ENCODE measurements at regions not wholly inside any gene's neighbourhood (a gene's known extent, or its start where the extent isn't known, plus 50 kb on each side); places are given as distances from the start of the nearest gene placed in this dataset.

DNA sequence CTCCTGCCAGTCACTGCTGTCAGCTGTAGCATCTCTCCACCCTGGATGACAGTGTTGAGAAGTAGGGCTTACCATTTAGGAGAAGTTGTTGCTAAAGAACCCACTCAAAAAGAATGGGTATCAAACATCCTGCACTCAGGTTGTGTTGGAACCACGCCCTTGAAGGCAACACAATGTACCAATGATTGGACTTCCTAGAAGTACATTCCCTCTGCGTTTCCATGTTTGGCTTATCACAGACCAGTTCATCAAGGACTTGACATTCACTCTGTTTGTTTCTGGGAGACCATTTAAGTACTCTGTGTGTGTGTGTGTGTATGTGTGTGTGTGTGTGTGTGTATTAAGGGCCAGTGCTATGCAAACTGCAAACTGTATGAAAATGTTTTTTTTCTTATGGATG, 200.6 kb upstream of the GATB start:
- FAIRE-seq = no peak

GRCh38 chr4:151960449-151961230, 199.8 kb upstream of the GATB start:
- TF ChIP-seq PAX5 (IDR thresholded peaks at IDR 0.05; ENCODE audit: insufficient read depth, low read length, severe bottlenecking) (no peak), SPI1 (IDR thresholded peaks at IDR 0.05; ENCODE audit: low read depth, low read length) (no peak), POLR2AphosphoS5 (IDR thresholded peaks at IDR 0.05; ENCODE audit: low read depth, low read length) (no peak), TAF1 (IDR thresholded peaks at IDR 0.05; ENCODE audit: low read depth, low read length) (no peak)
- DNase-seq (ENCODE audit: insufficient read length, low spot score) (no peak), FAIRE-seq (no peak)

More for the DNA sequence above, 200.6 kb upstream of the GATB start:
- no peak for DNase-seq (ENCODE audit: insufficient read length, low spot score)
- TF ChIP-seq TAF1 (IDR thresholded peaks at IDR 0.05; ENCODE audit: low read depth, low read length) (no peak), POLR2A (IDR thresholded peaks at IDR 0.05; ENCODE audit: low read depth, low read length) (no peak)

GRCh38 chr4:151957153-151957552, 196.3 kb upstream of the GATB start:
- TF ChIP-seq TAF1 (IDR thresholded peaks at IDR 0.05; ENCODE audit: low read depth, low read length) = no peak
- no peak for TF ChIP-seq SPI1 (IDR thresholded peaks at IDR 0.05; ENCODE audit: low read depth, low read length)
- no peak for DNase-seq (ENCODE audit: insufficient read length, low spot score)
- FAIRE-seq = no peak

- DNase-seq (ENCODE audit: insufficient read length, low spot score) (no peak), FAIRE-seq (no peak)
- TF ChIP-seq POU2F2 (IDR thresholded peaks at IDR 0.05; ENCODE audit: low read depth, low read length) (no peak), POLR2AphosphoS5 (IDR thresholded peaks at IDR 0.05; ENCODE audit: low read depth, low read length) (no peak), POLR2A (IDR thresholded peaks at IDR 0.05; ENCODE audit: low read depth, low read length) (no peak), SPI1 (IDR thresholded peaks at IDR 0.05; ENCODE audit: low read depth, low read length) (no peak), TAF1 (IDR thresholded peaks at IDR 0.05; ENCODE audit: low read depth, low read length) (no peak), PAX5 (IDR thresholded peaks at IDR 0.05; ENCODE audit: insufficient read depth, low read length, severe bottlenecking) (no peak)
Observed at GRCh38 chr4:151955721-151956380, 195.0 kb upstream of the GATB start.

DNA sequence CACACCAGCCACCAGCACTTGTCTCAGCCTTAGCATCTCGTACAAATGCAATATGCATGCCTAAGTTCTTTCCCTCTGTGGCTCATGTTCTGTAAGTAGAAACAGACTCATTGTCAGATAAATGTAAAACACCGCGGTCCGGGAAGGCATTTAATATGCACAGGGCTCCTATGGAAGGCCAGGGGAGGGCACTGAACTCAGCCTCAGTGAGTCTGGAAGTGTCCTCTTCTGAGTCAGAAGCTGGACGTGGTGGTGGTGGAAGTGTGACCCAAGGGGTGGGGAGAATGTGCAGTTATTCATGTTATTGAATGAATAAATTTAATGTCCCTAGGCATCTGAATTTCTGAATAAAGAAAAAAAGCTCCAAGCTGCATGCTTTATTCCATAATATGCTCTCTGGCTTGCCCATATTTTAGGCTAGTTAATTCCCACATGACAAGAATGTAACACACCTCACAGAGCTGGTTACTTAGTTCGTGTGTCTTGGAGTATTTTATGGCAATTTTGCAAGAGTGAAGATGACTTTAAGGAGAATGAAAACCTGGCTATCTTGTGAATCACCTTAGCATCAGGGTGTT, 193.1 kb upstream of the GATB start:
- DNase-seq (ENCODE audit: insufficient read length, low spot score) (no peak), FAIRE-seq (no peak)
- no peak for TF ChIP-seq POLR2AphosphoS5 (IDR thresholded peaks at IDR 0.05; ENCODE audit: low read depth, low read length)
- no peak for TF ChIP-seq SPI1 (IDR thresholded peaks at IDR 0.05; ENCODE audit: low read depth, low read length)

- no peak for DNase-seq (ENCODE audit: insufficient read length, low spot score)
- no peak for FAIRE-seq
- TF ChIP-seq PAX5 (IDR thresholded peaks at IDR 0.05; ENCODE audit: insufficient read depth, low read length, severe bottlenecking) (no peak), POU2F2 (IDR thresholded peaks at IDR 0.05; ENCODE audit: low read depth, low read length) (no peak), POLR2AphosphoS5 (IDR thresholded peaks at IDR 0.05; ENCODE audit: low read depth, low read length) (no peak), TAF1 (IDR thresholded peaks at IDR 0.05; ENCODE audit: low read depth, low read length) (no peak), POLR2A (IDR thresholded peaks at IDR 0.05; ENCODE audit: low read depth, low read length) (no peak), SPI1 (IDR thresholded peaks at IDR 0.05; ENCODE audit: low read depth, low read length) (no peak)
Observed at GRCh38 chr4:151953312-151953711, 192.5 kb upstream of the GATB start.

DNA sequence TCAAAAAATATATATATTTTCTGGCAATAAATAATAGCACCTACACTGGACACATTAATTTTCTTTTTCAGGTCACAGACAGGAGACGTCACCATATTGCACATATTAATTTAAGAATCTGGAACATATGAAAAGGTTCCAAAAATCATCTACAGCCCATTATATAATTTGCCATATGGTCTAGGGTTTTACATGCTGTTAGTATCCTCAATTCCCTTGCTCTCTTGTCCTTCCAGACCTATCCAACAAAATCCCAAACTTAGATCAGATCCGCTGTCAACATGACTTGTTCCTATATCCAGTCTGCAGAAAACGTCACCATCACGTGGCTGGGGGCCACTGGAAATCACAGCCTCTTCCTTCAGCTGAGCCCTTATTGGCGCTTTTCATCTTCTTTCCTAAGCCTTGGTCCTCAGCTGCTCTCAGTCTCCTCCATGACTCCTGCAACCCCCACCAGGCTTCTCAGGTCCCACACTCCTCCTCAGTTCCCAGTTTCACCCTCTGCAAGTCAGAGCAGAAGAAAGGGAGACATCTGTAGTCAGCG, 192.0 kb upstream of the GATB start:
- TF ChIP-seq POLR2AphosphoS5 (IDR thresholded peaks at IDR 0.05; ENCODE audit: low read depth, low read length) = no peak
- no peak for TF ChIP-seq POLR2A (IDR thresholded peaks at IDR 0.05; ENCODE audit: low read depth, low read length)
- no peak for TF ChIP-seq TAF1 (IDR thresholded peaks at IDR 0.05; ENCODE audit: low read depth, low read length)
- no peak for TF ChIP-seq PAX5 (IDR thresholded peaks at IDR 0.05; ENCODE audit: insufficient read depth, low read length, severe bottlenecking)
- no peak for TF ChIP-seq POU2F2 (IDR thresholded peaks at IDR 0.05; ENCODE audit: low read depth, low read length)
- no peak for TF ChIP-seq SPI1 (IDR thresholded peaks at IDR 0.05; ENCODE audit: low read depth, low read length)
- FAIRE-seq (no peak), DNase-seq (ENCODE audit: insufficient read length, low spot score) (no peak)

GRCh38 chr4:151952137-151952536, 191.3 kb upstream of the GATB start:
- DNase-seq (ENCODE audit: insufficient read length, low spot score) (no peak), FAIRE-seq (no peak)
- TF ChIP-seq SPI1 (IDR thresholded peaks at IDR 0.05; ENCODE audit: low read depth, low read length) (no peak), POLR2A (IDR thresholded peaks at IDR 0.05; ENCODE audit: low read depth, low read length) (no peak), PAX5 (IDR thresholded peaks at IDR 0.05; ENCODE audit: insufficient read depth, low read length, severe bottlenecking) (no peak)

DNA sequence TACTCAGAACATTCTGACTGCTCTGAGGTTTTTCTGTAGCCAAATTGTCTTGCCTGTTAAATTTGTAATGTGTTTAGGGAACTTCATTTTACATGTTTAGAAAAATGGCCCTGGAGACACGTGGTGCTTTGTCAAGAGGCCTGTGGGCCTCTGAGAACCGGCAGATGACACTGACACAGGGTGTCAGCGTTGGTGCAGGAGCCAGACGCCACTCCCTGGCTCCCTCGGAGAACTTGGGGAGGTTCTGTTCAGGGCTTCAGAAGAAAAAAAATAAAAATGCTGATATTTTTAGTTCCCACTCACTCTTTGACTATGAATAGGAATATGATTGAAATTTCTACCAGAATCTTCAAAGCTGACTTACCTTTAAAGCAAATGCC, 190.9 kb upstream of the GATB start:
- FAIRE-seq = no peak

More for the DNA sequence above, 190.9 kb upstream of the GATB start:
- TF ChIP-seq POLR2AphosphoS5 (IDR thresholded peaks at IDR 0.05; ENCODE audit: low read depth, low read length) = no peak
- no peak for TF ChIP-seq SPI1 (IDR thresholded peaks at IDR 0.05; ENCODE audit: low read depth, low read length)
- TF ChIP-seq POLR2A (IDR thresholded peaks at IDR 0.05; ENCODE audit: low read depth, low read length) = no peak
- TF ChIP-seq TAF1 (IDR thresholded peaks at IDR 0.05; ENCODE audit: low read depth, low read length) = no peak
- TF ChIP-seq PAX5 (IDR thresholded peaks at IDR 0.05; ENCODE audit: insufficient read depth, low read length, severe bottlenecking) = no peak
- TF ChIP-seq POU2F2 (IDR thresholded peaks at IDR 0.05; ENCODE audit: low read depth, low read length) = no peak
- no peak for DNase-seq (ENCODE audit: insufficient read length, low spot score)

Measured in GM12891 (cell line).